SH-SY5Y (cell line): ENCODE measurements at regions not wholly inside any gene's neighbourhood (a gene's known extent, or its start where the extent isn't known, plus 50 kb on each side); places are given as distances from the start of the nearest gene placed in this dataset.

ENCODE experiments used
- GATA2 ChIP-seq: IDR thresholded peaks from 2 replicates; pipeline ENCODE4 v1.6.1; 2011; ENCODE audit warnings: mild to moderate bottlenecking, low read depth, low read length
- GATA3 ChIP-seq: IDR thresholded peaks from 2 replicates; pipeline ENCODE4 v1.6.1; 2011; ENCODE audit warnings: low read depth, mild to moderate bottlenecking, low read length, moderate library complexity

- TF ChIP-seq GATA2 (no peak), GATA3 (no peak)
These were observed 183.7 kb downstream of the FGFR2 start for GRCh38 chr10:121414366-121415062.
